ENCODE measurements at regions not wholly inside any gene's neighbourhood (a gene's known extent, or its start where the extent isn't known, plus 50 kb on each side); places are given as distances from the start of the nearest gene placed in this dataset.

DNA sequence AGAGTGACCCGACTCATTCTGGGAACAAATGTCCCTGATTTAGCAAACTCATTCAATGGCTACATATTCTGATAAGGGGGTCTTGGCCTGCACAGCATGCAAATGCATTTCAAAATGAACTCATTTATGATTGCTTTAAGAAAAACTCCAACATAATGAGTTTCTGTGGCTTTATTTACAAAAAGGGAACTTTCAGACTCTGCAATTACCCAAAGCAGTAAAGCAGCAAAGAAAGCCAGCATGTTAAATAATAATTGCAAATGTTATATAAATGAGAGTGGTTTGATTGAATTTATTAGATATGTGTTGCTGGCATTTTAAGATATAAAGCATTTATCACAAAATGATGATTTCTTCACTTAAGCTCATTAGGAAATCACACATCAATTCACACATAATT is 295.7 kb downstream of the FBXW7 start:
- TF ChIP-seq EZH2phosphoT487 (IDR thresholded peaks at IDR 0.05; ENCODE audit: insufficient read depth, low read depth) = no peak
- no peak for TF ChIP-seq EZH2 (IDR thresholded peaks at IDR 0.05; ENCODE audit: insufficient read depth, poor library complexity, severe bottlenecking)

Data from GM23248 (cell line).